Stimulated activated CD4-positive, alpha-beta T cell treated with anti-CD3 and anti-CD28 coated beads, Interleukin-4, amount 100 ng/mL, for 4 hours (primary cell): ENCODE measurements at regions not wholly inside any gene's neighbourhood (a gene's known extent, or its start where the extent isn't known, plus 50 kb on each side); places are given as distances from the start of the nearest gene placed in this dataset.

Source experiments
- DNase-seq, 2 experiments: peaks; one replicate each; pipeline ENCODE4 v3.0.0-alpha.2; 2020

DNA sequence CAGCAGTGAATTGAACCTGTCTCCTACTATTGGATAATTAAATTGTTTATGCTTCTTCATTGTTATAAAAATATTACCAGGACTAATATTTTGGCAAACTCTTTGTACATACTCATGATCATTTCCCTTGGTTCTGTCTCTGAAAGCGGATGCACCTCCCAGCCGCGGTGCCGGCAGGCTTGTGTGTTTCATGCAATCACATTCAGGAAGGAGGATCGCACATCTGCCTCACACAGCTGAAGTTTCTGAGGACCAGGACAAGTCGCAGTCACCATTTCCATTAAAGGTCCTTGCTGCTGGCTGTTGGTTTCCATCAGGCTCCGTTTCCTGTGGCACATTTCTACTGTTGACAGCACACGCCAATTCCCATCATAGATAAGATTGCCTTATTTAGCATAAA is 117.8 kb upstream of the SHH start:
- DNase-seq: no peak

DNA sequence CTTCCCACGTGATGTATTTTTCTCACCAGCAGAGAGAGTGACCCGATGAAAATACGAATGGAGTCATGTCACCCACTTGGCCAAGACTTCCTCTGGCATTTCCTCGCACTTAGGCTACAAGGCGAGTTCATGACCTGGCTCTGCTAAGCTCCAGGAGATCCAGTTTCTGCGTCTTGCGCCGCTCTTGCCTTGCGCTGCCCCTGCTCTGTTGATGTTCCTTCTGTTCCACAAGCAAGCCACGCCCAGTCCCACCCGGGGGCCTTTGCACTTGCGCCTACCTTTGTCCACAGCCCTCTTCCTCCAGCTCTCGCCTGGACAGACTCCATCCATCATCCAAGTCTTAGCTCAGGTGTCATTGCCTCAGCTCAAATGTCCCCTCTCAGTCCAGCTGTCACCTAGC is 116.3 kb upstream of the SHH start:
- DNase-seq: no peak

DNA sequence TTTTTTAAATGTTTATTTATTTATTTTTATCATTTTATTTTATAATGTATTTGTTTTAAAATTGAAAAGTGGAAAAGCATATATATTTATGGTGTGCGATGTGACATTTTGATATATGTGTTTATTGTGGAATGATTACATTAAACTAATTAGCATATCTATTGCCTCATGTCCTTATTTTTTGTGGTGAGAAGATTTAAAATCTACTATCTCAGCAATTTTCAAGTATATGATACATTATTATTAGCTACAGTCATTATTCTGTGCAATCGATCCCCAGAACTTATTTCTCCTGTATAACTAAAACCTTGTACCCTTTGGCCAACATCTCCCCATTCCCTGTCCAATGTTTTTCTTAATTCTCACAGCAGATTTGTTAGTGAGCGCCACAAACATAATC is 115.6 kb upstream of the SHH start:
- no peak for DNase-seq

DNA sequence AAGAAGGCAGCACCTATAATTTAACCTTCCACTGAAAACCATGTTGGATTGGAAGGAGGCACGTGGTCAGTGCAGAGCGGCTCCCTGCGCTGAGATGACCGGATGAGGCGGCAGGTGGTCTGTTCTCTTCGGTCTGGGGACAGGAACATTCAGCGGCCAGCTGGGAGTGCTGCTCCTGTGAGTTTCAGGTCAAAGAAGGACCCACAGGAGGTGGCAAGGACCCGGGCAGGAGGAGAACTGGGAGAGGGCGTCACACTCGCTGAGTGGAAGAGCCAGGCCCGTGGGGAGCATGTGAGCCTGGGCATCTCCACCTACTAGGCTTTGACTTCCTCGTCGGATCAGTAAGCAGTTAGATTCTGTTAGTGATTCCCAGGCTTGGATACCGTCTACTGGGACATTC is 113.4 kb upstream of the SHH start:
- no peak for DNase-seq

DNA sequence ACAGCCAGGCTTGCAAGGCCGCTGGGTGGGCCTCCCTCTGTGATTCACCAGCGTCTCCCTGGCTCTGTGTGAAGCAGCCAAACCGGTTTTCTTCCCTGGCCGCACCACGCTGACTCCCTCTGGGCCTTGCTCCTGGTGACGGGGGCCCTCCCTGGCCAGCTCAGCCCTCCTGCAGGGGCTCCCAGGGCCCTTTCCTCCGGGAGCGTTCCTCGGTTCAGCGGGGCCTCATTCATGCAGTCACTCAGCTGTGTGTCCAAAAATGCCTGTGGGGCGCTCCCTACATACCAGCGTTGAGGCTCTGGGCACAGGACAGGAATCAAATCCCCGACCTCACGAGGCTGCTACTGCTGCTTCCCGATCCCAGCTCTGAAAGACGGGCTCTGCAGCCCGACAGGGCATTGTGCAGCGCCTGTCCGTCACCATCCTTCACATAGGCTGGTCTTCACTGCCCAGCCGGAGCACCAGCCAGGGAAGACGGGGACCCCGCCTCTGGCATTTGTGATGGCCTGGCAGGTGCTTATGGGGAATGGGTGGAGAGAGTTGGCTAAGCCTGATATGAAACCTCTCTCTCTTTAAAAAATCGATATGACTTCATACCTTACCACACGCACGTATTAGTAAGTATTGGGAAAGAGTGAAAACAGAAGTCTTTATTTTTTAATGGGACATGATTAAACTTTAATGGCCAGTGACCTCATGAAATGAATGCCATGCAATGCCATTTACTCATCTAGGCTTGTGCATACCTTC is 110.0 kb upstream of the SHH start:
- no peak for DNase-seq

DNA sequence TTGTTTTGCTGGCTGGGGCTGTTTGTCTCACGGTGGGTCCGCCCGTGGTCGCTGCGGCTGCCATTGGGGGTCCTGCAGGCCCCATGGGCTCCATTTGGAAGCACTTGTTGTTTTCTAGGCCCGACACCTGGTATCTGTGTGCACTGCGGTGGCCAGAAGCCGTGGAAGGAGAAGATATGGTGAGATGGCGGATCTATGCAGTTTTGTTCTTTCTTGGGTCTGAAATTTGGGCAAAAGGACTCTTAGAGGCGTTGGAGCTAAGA is 109.5 kb upstream of the SHH start:
- DNase-seq: no peak

DNA sequence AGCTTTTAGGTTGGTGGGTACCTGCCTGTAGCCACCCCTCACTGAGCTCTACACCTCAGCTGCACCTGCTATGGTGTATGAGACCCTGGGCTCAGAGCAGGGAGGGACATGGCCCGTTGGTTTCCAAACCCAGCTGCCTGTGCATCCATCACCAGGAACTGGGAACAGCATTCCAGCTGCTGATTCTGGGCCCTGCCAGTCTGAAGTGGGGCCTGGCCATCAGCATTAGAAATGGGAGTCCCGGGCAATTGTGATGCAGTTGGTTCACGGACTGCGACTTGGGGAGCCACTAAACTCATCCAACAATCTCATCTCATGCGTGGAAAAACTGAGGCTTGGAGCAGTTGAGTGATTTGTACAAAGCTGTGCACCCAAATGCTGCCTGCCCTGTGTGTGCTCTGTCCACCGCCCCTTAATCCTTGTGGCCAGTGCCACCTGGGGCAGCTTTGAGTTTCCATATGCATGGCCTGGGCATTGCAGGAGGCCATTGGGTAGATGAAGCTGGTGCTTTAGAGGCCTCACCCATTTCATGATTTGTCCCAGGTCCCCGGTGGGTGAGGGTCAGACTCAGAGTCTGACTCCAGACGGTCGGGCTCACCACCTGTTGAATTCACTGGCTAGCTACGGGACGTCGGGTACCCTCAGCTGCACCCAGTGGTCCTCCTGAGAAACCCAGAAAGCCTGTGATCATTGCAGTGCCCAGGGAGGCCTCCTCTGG is 109.0 kb upstream of the SHH start:
- DNase-seq: no peak

DNA sequence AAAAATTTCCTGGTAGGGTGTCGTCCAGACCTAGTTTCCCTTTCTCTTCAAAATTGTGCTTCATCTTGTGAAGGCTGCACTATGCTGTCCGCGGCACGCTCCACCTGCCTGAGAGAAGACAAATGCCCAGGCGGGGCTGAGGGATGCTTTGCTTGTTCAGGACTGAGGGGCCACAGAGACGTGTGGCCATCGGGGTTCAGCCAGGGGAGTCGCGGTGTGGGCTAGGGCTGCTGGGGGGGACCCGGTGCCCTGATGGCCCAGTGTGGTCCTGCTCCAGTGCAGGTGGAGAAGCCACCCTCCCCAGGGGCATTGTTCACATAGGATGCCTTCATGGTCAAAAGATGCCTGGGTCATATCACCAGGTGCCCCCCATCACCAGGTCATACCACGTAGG is 107.8 kb upstream of the SHH start:
- DNase-seq: no peak

DNA sequence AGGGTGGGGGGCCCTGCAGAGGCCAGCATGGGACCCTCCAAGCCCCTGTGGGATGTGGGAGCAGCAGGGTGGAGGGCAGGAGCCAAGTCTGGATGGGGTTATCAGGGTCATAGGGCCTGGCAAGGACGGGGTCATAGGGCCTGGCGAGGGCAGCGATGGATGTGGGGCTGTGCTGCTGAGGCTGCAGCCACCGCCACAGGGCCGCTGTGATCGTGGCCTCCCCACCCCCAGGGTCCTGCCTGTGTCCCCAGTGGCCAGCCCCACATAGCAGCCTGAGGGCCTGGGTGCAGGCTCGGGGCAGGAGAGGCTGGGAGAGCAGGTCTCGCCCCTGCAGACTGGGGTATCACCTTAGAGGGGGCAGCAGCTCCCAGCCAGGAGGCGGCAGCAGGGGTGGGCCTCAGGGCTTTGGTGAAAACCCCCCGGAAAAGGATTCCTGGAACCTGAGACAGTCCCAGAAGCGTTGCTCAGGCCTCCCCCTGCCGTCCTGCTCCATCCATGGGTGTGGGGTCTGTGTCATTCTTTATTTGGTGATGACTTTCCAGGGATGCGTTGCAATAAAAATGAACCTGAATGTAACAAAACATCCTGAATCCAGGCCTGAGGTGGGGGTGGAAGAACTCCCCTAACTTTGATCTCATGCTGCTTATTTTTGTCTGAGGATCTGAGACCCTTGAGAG is 107.3 kb upstream of the SHH start:
- DNase-seq: no peak

DNA sequence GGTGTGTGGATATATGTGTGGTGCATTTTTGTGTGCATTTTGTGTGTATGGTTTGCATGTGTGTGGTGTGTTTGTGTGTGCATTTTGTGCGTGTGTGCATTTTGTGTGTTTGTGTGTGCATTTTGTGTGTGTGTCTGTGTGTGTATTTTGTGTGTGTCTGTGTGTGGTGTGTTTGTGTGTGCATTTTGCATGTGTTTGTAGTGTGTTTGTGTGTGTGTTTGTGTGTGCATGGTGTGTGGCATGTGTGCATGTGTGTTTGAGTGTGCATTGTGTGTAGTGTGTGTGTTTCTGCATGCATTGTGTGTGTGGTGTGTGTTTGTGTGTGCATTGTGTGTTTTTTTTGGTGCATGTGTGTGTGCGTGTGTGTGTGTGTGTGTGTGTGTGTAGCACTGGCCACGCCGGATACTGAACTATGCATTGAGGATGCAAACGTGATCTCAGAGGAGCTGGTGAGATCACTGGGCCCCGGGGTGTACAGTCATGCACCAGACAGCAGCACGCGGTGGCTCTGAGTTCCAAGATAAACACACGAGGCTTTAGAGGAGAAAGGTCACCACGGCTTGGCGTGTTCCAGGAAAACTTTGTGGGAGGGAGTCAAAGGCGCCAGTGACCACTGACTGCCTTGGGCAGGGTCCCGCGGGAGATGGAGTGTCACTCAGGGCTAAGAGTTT is 106.6 kb upstream of the SHH start:
- no peak for DNase-seq

DNA sequence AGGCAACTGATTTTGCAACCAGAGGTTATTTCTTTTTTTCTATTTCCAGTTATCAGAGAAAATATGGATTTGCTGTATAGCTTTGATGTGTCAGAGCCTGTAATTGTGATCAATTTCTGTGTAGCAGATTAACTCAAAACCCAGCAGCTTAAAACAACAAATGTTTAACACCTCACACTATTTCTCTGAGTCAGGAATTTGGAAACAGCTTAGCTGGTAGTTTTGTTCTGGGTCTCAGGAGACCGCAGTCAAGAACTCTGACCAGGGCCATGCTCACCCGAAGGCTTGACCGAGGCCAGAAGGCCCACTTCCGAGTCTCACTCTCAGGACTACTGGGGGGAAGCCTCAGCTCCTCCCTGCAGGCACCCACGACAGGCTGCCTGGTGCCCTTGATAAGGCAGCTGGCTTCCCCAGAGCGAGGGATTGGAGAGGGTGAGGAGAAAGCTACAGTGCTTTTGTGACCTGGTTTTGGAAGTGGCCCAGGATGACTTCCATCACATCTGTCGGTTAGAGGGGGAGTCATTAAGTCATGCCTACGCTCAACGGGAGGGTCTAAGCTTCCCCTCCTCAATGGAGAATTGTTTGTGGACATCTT is 105.7 kb upstream of the SHH start:
- DNase-seq: no peak

DNA sequence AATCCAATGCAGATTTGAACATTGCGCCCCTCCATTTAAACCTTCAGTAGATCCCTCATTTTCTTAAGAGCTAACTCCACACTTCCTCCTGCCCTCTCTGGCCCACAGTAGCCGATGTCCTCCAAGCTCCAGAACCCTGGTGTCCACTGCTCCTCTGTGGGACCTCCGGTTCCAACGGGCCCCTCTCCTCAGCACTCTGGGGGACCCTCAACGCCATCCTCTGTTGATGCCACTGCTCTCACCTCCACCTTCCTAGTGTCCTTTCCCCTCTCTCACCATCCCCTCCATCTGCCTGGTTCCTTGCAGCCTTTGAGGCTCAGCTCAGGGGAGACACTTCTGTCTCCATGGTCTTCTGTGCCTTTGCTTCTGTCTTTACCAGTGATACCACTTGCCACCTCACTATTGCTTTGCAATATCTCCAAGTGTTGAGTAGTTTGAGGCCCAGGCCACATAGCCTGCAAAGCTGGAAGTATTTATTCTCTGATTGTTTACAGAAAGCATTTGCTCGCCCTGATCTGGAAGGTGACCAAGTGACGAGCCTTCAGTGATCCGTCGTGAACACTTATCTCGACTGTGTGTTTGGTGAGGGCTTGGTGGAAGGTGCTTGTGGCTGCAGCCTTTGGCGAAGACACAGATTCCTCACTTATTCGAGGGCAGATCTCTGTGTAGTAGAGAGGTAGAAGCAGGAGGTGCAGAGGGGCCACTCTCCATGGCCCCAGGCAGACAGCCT is 104.8 kb upstream of the SHH start:
- DNase-seq: no peak

DNA sequence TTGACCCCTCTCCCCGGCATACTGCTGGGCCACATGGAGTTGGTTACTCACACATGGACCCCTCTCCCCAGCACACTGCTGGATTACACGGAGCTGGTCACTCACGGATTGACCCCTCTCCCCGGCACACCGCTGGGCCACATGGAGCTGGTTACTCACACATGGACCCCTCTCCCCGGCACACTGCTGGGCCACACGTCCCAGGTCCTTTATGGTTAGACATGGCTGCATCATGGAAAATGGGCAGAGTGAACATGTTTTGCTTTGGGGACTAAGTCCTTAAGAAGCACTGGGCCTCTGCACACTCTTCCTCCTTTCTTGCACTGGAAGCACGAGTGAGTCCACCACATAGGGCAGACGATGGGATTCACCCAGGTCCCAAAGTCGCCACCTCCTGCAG is 102.1 kb upstream of the SHH start:
- no peak for DNase-seq

DNA sequence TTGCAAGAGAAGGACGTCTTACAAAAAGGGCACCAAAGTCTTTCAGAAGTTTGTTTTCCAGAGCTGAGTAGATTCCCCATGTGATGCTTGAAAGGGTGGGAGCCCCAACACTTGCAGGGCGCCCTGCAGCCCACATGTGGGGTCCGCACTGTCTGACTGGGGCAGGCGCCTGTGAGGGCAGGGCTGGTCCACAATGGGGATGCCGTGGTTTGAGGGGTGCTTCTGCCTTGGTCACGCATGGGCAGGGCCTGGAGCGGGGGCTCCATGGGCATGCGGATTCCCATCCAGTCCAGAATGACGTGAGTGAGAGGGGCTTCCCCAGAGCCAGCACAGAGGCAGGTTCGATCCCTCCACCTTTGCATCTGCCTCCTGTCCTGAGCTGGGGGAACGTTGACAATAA is 101.5 kb upstream of the SHH start:
- DNase-seq: no peak

DNA sequence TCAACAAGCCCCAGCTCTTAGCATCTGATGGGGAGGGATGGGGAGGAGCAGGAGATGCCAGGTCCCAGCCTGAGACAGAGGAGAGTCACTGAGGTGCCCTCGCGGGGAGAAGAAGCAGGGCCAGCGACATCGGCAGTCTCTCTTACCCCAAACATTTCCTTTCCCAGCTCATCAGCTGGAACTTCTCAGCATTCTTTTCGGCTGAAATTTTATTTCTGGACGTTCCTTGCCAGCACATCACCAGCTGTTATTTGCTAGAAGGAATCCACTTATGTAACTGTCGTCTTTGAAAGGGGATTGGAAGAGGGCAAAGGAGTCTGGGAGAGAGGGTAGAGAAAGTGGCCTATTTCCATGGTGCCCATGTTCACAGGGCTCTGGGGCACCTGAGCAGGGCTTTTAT is 101.0 kb upstream of the SHH start:
- no peak for DNase-seq

DNA sequence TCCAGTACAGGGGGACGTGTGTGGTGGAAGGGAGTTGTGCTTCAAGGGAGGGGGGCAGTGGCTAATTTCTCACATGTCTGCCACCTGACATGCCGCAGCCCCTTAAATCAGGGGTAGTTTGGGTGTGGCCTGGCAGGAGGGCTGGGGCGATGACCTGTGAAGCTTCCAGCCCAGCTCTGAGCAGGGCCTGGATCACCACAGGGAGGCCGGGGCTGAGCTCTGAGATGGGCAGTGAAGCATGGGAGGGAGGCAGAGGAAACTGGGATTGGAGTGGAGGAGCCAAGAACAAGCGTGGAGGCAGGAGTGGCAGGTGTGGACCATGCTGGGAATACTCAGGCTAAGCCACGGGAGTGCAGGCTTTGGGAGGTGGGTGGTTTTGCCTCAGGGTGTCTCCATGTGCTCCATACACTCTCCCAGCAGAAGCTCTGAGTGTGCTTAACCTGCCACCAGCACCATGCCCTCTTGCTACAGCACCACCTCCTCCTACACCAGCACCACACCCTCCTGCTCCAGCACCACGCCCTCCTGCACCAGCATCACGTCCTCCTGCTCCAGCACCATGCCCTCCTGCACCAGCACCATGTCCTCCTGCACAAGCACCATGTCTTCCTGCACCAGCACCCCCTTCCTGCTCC is 99.3 kb upstream of the SHH start:
- no peak for DNase-seq

DNA sequence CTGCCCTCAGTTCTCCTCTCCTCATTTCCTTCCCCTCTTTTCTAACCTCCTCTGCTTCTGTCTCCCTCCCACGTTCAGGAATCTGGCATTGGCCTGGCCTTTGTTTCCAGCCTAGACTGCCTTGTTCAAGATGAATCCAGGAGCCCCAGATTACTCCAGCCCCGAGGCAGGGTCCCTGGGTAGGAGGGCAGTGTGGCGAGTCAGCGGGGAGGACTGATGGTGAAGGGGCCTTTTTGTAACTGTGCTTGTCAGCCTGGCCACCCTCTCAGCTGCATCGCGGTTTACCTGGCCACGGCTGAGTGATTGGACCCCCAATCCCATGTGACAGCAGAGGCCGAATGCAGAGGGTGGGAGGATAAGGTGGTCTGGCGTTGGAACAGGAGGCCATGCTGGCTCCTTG is 96.1 kb upstream of the SHH start:
- DNase-seq: no peak

DNA sequence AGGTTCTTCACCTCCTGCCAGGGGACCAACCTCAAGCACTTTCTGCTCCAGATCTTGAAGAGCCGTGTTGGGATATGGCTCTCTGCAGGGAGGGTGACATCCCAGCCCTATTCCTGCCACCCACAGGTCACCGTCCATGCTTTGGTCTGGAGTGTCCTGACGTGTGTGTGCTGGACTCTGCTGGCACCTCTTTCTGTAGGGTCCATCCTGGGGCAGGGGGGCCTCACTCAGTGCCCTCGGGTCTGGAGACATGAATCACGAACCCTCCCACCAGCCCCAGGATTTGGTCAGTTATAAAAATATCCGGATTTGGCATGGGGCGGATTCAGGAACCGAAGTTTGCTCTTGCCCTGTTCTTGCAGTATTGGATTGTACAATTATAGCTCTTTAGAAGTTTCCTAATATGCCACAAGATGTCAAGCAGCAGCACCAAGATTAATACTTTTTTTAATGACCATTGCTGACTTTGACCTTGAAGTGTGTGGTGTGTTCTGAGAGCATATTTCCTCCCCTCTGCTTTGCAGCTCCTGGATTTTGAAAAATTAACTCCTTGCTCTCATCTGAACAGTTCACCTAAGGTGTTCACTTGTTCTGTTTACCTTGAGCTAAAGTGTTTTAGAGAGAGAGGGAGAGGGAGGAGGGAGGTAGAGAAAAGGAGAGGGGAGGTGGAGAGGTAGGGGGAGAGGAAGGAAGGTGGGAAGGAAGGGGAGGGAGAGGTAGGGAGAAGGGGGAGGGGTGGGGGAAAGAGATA is 95.4 kb upstream of the SHH start:
- DNase-seq: no peak

DNA sequence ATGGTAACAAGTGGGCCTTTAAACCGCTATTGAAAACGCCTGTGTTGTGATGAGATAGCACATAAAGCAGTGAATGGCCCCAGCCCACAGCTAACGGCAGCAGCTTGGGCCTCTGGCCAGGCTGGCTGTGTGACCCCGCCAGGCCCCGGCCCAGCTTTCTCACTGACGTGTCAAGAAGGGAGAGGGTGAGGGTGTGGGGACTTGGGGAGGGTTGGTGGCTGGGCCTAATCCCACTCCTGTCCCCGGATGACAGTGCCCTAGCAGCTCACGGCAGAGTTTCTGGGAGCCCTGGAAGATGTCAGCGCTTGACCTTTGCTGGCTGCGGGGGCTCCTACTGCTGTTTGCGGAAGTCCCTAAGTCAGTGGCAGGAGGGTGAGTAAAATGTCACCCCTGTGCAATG is 88.9 kb upstream of the SHH start:
- no peak for DNase-seq

DNA sequence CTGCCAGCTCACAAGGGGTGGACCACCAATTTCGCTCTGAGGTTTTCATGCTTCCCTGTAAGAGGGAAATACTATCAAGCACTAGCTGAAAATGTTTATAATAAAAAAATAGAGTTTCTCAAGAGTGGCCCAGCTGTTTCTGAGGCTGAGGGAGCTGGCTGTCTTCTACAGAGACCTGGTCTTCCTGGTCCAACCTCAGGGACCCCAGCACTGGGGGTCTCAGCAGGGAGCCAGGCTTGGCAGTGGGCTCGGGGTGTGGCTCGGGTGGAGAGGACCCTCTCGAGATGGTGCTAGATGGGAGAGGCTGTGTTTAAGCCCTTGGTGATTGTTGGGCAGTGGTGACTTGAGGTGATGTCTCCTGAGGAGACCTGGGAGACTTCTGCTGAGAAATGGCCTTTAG is 87.3 kb upstream of the SHH start:
- no peak for DNase-seq

DNA sequence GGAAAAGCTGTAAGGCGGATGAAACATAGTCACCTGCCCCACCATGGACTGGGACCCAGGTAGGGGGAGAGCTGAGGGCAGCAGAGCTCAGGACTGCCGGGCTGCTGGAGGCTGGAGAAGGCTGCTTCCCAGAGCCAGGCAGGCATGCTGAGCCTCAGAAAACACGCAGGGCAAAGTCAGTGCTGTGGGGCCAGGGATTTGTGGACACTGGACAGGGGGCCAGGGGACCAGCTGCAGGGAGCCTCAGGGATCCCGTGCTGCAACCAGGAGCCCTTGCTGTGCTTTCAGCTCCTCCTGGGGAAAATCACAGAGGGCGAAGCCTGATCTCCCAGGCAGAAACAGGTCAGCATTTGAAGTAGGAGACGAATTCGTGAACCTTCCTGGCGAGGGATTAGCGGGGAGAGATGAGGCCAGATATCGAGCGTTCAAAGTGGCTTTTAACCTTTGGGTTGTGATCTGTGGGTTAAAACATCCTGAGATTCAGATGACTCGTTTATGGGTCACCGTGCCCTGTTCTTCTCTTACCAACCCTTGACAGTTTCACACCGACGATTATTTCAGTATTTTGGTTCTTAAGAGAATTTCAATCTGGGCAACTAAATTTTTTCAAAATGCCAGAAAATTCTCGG is 85.6 kb upstream of the SHH start:
- DNase-seq: no peak
